Activated naive CD4-positive, alpha-beta T cell treated with anti-CD3 and anti-CD28 coated beads, Interleukin-2, amount 50 U/mL, for 24 hours (primary cell): ENCODE measurements at regions not wholly inside any gene's neighbourhood (a gene's known extent, or its start where the extent isn't known, plus 50 kb on each side); places are given as distances from the start of the nearest gene placed in this dataset.

ENCODE experiments used
- H3K27ac Mint-ChIP-seq: one replicate; pipeline ENCODE4 v1.8.0; 2021; ENCODE audit warnings: mild to moderate bottlenecking, mixed read lengths
- H3K27me3 Mint-ChIP-seq: one replicate; pipeline ENCODE4 v1.8.0; 2021; ENCODE audit warnings: mixed read lengths
- H3K36me3 Mint-ChIP-seq: one replicate; pipeline ENCODE4 v1.8.0; 2021; ENCODE audit warnings: mixed read lengths
- H3K4me1 Mint-ChIP-seq: one replicate; pipeline ENCODE4 v1.8.0; 2021; ENCODE audit warnings: mixed read lengths
- H3K4me3 Mint-ChIP-seq: one replicate; pipeline ENCODE4 v1.8.0; 2021; ENCODE audit warnings: mild to moderate bottlenecking, mixed read lengths
- H3K9me3 Mint-ChIP-seq: one replicate; pipeline ENCODE4 v1.8.0; 2021; ENCODE audit warnings: mixed read lengths

GRCh38 chr15:31848621-31849020 lies 181.7 kb upstream of the CHRNA7 start:
- Mint-ChIP-seq H3K4me1 (no peaks in the 10 kb centered on the region), H3K9me3 (peaks cover 6% of the 10 kb centered on the region), H3K4me3 (no peak overlapping the region), H3K27ac (no peak overlapping the region), H3K27me3 (peaks cover 10% of the 10 kb centered on the region), H3K36me3 (peaks cover 5% of the 10 kb centered on the region)

GRCh38 chr15:31852933-31853799 lies 177.1 kb upstream of the CHRNA7 start:
- peaks cover 4% of the 10 kb centered on the region for H3K27me3 Mint-ChIP-seq
- H3K4me1 Mint-ChIP-seq: no peaks in the 10 kb centered on the region
- H3K36me3 Mint-ChIP-seq: peaks cover 6% of the 10 kb centered on the region
- no peak overlapping the region for H3K4me3 Mint-ChIP-seq
- peaks cover 14% of the 10 kb centered on the region for H3K9me3 Mint-ChIP-seq
- H3K27ac Mint-ChIP-seq: no peak overlapping the region

- Mint-ChIP-seq H3K27me3 (peaks cover 1% of the 10 kb centered on the region), H3K27ac (no peak overlapping the region), H3K36me3 (peaks cover 1% of the 10 kb centered on the region), H3K9me3 (peaks cover 8% of the 10 kb centered on the region), H3K4me3 (no peak overlapping the region), H3K4me1 (no peaks in the 10 kb centered on the region)
These were observed 173.7 kb upstream of the CHRNA7 start for GRCh38 chr15:31856581-31856980.

- Mint-ChIP-seq H3K9me3 (peaks cover 8% of the 10 kb centered on the region), H3K36me3 (peaks cover 1% of the 10 kb centered on the region)
These were observed 173.1 kb upstream of the CHRNA7 start for GRCh38 chr15:31857194-31857593.

GRCh38 chr15:31858026-31858425 lies 172.3 kb upstream of the CHRNA7 start:
- peaks cover 8% of the 10 kb centered on the region for H3K9me3 Mint-ChIP-seq
- peaks cover 1% of the 10 kb centered on the region for H3K27me3 Mint-ChIP-seq
- no peaks in the 10 kb centered on the region for H3K4me1 Mint-ChIP-seq
- no peak overlapping the region for H3K27ac Mint-ChIP-seq
- H3K36me3 Mint-ChIP-seq: peaks cover 1% of the 10 kb centered on the region
- no peak overlapping the region for H3K4me3 Mint-ChIP-seq

More at GRCh38 chr15:31857194-31857593, 173.1 kb upstream of the CHRNA7 start:
- no peak overlapping the region for H3K27ac Mint-ChIP-seq
- peaks cover 1% of the 10 kb centered on the region for H3K27me3 Mint-ChIP-seq
- H3K4me1 Mint-ChIP-seq: no peaks in the 10 kb centered on the region
- H3K4me3 Mint-ChIP-seq: no peak overlapping the region

GRCh38 chr15:31866248-31866647 lies 164.1 kb upstream of the CHRNA7 start:
- Mint-ChIP-seq H3K27me3 (peaks cover 2% of the 10 kb centered on the region), H3K27ac (no peak overlapping the region), H3K4me3 (no peak overlapping the region), H3K4me1 (peaks cover 12% of the 10 kb centered on the region), H3K9me3 (no peaks in the 10 kb centered on the region), H3K36me3 (no peaks in the 10 kb centered on the region)

GRCh38 chr15:31867536-31868442 lies 162.5 kb upstream of the CHRNA7 start:
- peaks cover 13% of the 10 kb centered on the region for H3K4me1 Mint-ChIP-seq
- H3K27me3 Mint-ChIP-seq: peaks cover 2% of the 10 kb centered on the region
- H3K36me3 Mint-ChIP-seq: no peaks in the 10 kb centered on the region
- no peaks in the 10 kb centered on the region for H3K9me3 Mint-ChIP-seq
- peak overlapping the region; percentile 63 for H3K27ac Mint-ChIP-seq
- peak overlapping the region; percentile 53 for H3K4me3 Mint-ChIP-seq

- H3K4me3 Mint-ChIP-seq: peak overlapping the region; percentile 87
- H3K27ac Mint-ChIP-seq: peak overlapping the region; percentile 57
- no peaks in the 10 kb centered on the region for H3K9me3 Mint-ChIP-seq
- no peaks in the 10 kb centered on the region for H3K36me3 Mint-ChIP-seq
- H3K4me1 Mint-ChIP-seq: peaks cover 13% of the 10 kb centered on the region
- peaks cover 2% of the 10 kb centered on the region for H3K27me3 Mint-ChIP-seq
These were observed 160.5 kb upstream of the CHRNA7 start for GRCh38 chr15:31869686-31870307.

- Mint-ChIP-seq H3K27me3 (peaks cover 2% of the 10 kb centered on the region), H3K36me3 (no peaks in the 10 kb centered on the region), H3K4me3 (peak within 1 kb of the TSS; percentile 89), H3K27ac (peak within 1 kb of the TSS; percentile 94), H3K9me3 (no peaks in the 10 kb centered on the region), H3K4me1 (peaks cover 13% of the 10 kb centered on the region)
These were observed 159.8 kb upstream of the CHRNA7 start, which contains the start of gene OTUD7A for GRCh38 chr15:31870328-31871165. Gene OTUD7A (minus strand): TSS chr15:31870673.

- Mint-ChIP-seq H3K27ac (peak overlapping the region; percentile 94), H3K4me1 (peaks cover 13% of the 10 kb centered on the region), H3K4me3 (peak overlapping the region; percentile 89), H3K27me3 (peaks cover 2% of the 10 kb centered on the region), H3K36me3 (no peaks in the 10 kb centered on the region), H3K9me3 (no peaks in the 10 kb centered on the region)
These were observed 159.0 kb upstream of the CHRNA7 start for GRCh38 chr15:31871166-31871886.

- Mint-ChIP-seq H3K27me3 (peaks cover 2% of the 10 kb centered on the region), H3K4me1 (peaks cover 13% of the 10 kb centered on the region), H3K27ac (no peak overlapping the region), H3K36me3 (no peaks in the 10 kb centered on the region), H3K4me3 (peak overlapping the region; percentile 1), H3K9me3 (no peaks in the 10 kb centered on the region)
These were observed 158.4 kb upstream of the CHRNA7 start for GRCh38 chr15:31871887-31872281.

- no peak overlapping the region for H3K27ac Mint-ChIP-seq
- no peaks in the 10 kb centered on the region for H3K36me3 Mint-ChIP-seq
- H3K4me1 Mint-ChIP-seq: no peaks in the 10 kb centered on the region
- peaks cover 19% of the 10 kb centered on the region for H3K27me3 Mint-ChIP-seq
- no peak overlapping the region for H3K4me3 Mint-ChIP-seq
- H3K9me3 Mint-ChIP-seq: no peaks in the 10 kb centered on the region
These were observed 143.1 kb upstream of the CHRNA7 start for GRCh38 chr15:31887246-31887645.

- Mint-ChIP-seq H3K36me3 (no peaks in the 10 kb centered on the region), H3K27ac (no peak overlapping the region), H3K4me3 (no peak overlapping the region), H3K4me1 (no peaks in the 10 kb centered on the region), H3K9me3 (peaks cover 3% of the 10 kb centered on the region), H3K27me3 (peaks cover 26% of the 10 kb centered on the region)
These were observed 137.8 kb upstream of the CHRNA7 start for GRCh38 chr15:31892513-31892912.

GRCh38 chr15:31893780-31894179 lies 136.5 kb upstream of the CHRNA7 start:
- H3K27me3 Mint-ChIP-seq: peaks cover 19% of the 10 kb centered on the region
- H3K4me3 Mint-ChIP-seq: no peak overlapping the region
- no peaks in the 10 kb centered on the region for H3K36me3 Mint-ChIP-seq
- no peak overlapping the region for H3K27ac Mint-ChIP-seq
- H3K9me3 Mint-ChIP-seq: peaks cover 7% of the 10 kb centered on the region
- H3K4me1 Mint-ChIP-seq: no peaks in the 10 kb centered on the region
